ENCODE measurements at regions not wholly inside any gene's neighbourhood (a gene's known extent, or its start where the extent isn't known, plus 50 kb on each side); places are given as distances from the start of the nearest gene placed in this dataset.

- no peak for TF ChIP-seq EZH2phosphoT487 (IDR thresholded peaks at IDR 0.05; ENCODE audit: borderline replicate concordance)
- TF ChIP-seq, protein P1, sequence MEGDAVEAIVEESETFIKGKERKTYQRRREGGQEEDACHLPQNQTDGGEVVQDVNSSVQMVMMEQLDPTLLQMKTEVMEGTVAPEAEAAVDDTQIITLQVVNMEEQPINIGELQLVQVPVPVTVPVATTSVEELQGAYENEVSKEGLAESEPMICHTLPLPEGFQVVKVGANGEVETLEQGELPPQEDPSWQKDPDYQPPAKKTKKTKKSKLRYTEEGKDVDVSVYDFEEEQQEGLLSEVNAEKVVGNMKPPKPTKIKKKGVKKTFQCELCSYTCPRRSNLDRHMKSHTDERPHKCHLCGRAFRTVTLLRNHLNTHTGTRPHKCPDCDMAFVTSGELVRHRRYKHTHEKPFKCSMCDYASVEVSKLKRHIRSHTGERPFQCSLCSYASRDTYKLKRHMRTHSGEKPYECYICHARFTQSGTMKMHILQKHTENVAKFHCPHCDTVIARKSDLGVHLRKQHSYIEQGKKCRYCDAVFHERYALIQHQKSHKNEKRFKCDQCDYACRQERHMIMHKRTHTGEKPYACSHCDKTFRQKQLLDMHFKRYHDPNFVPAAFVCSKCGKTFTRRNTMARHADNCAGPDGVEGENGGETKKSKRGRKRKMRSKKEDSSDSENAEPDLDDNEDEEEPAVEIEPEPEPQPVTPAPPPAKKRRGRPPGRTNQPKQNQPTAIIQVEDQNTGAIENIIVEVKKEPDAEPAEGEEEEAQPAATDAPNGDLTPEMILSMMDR (IDR thresholded peaks at IDR 0.05 in 2 of 3, conservative IDR thresholded peaks at IDR 0.05 in 1 of 3; ENCODE audit: borderline replicate concordance in 1 of 3, insufficient read depth in 1 of 3, low read depth in 2 of 3, low read length in 2 of 3), result no peak
- TF ChIP-seq RAD21 (IDR thresholded peaks at IDR 0.05; ENCODE audit: low read depth), result no peak
- no peak for TF ChIP-seq ATF3 (IDR thresholded peaks at IDR 0.05)
- TF ChIP-seq POLR2A (IDR thresholded peaks at IDR 0.05; ENCODE audit: borderline replicate concordance, extremely low read depth, insufficient read depth, insufficient read length), result no peak
- no peak for TF ChIP-seq YY1 (IDR thresholded peaks at IDR 0.05; ENCODE audit: extremely low read depth, insufficient replicate concordance, low read depth, low read length)
- TF ChIP-seq EZH2 (IDR thresholded peaks at IDR 0.05), result no peak
- TF ChIP-seq JUND (IDR thresholded peaks at IDR 0.05), result no peak
- TF ChIP-seq, protein P2, sequence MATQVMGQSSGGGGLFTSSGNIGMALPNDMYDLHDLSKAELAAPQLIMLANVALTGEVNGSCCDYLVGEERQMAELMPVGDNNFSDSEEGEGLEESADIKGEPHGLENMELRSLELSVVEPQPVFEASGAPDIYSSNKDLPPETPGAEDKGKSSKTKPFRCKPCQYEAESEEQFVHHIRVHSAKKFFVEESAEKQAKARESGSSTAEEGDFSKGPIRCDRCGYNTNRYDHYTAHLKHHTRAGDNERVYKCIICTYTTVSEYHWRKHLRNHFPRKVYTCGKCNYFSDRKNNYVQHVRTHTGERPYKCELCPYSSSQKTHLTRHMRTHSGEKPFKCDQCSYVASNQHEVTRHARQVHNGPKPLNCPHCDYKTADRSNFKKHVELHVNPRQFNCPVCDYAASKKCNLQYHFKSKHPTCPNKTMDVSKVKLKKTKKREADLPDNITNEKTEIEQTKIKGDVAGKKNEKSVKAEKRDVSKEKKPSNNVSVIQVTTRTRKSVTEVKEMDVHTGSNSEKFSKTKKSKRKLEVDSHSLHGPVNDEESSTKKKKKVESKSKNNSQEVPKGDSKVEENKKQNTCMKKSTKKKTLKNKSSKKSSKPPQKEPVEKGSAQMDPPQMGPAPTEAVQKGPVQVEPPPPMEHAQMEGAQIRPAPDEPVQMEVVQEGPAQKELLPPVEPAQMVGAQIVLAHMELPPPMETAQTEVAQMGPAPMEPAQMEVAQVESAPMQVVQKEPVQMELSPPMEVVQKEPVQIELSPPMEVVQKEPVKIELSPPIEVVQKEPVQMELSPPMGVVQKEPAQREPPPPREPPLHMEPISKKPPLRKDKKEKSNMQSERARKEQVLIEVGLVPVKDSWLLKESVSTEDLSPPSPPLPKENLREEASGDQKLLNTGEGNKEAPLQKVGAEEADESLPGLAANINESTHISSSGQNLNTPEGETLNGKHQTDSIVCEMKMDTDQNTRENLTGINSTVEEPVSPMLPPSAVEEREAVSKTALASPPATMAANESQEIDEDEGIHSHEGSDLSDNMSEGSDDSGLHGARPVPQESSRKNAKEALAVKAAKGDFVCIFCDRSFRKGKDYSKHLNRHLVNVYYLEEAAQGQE (IDR thresholded peaks at IDR 0.05; ENCODE audit: low read depth), result no peak
Measured at GRCh38 chr1:43065616-43066399, 106.3 kb downstream of the EBNA1BP2 start.

Data from HCT116 (cell line).